ENCODE measurements at regions not wholly inside any gene's neighbourhood (a gene's known extent, or its start where the extent isn't known, plus 50 kb on each side); places are given as distances from the start of the nearest gene placed in this dataset.
A peak's percentile ranks its signal among the peaks of the same experiment; 100 is the strongest.

GRCh38 chr6:28657381-28657768, 131.7 kb downstream of the GPX5 start:
- peak in 1 of 4 donors; percentile 15 for DNase-seq
- intact Hi-C loops (cut with DNase I) = no loop called here
- peak overlapping the region in 1 of 2 donors; percentile 19 for H3K4me3 ChIP-seq
- TF ChIP-seq CTCF (IDR thresholded peaks at IDR 0.05) = no peak
- no peaks in the 10 kb centered on the region for H3K4me1 ChIP-seq
- H3K27ac ChIP-seq = no peak overlapping the region
- ATAC-seq = no peak
- H3K36me3 ChIP-seq = no peaks in the 10 kb centered on the region
- peaks cover 25 to 77% of the 10 kb centered on the region in 2 donors for H3K27me3 ChIP-seq
- H3K9me3 ChIP-seq = no peaks in the 10 kb centered on the region

GRCh38 chr6:28657769-28658465, 132.2 kb downstream of the GPX5 start:
- no peaks in the 10 kb centered on the region for H3K36me3 ChIP-seq
- H3K4me1 ChIP-seq = no peaks in the 10 kb centered on the region
- DNase-seq (peak in 2 of 4 donors; percentile 67 to 78), ATAC-seq (peak; percentile 79)
- no peaks in the 10 kb centered on the region for H3K9me3 ChIP-seq
- intact Hi-C loops (cut with DNase I) = no loop called here
- TF ChIP-seq CTCF (IDR thresholded peaks at IDR 0.05) = no peak
- H3K27ac ChIP-seq = no peak overlapping the region
- H3K27me3 ChIP-seq = peaks cover 25 to 78% of the 10 kb centered on the region in 2 donors
- peak overlapping the region; percentile 8 to 19 for H3K4me3 ChIP-seq

- H3K27ac ChIP-seq = no peak overlapping the region
- no peaks in the 10 kb centered on the region for H3K36me3 ChIP-seq
- peaks cover 25 to 78% of the 10 kb centered on the region in 2 donors for H3K27me3 ChIP-seq
- H3K4me3 ChIP-seq = peak overlapping the region; percentile 8 to 10
- intact Hi-C loops (cut with DNase I) = no loop called here
- TF ChIP-seq CTCF (IDR thresholded peaks at IDR 0.05) = no peak
- DNase-seq (peak in 2 of 4 donors; percentile 16 to 51), ATAC-seq (no peak)
- no peaks in the 10 kb centered on the region for H3K9me3 ChIP-seq
- H3K4me1 ChIP-seq = no peaks in the 10 kb centered on the region
Observed at GRCh38 chr6:28658475-28659249, 133.0 kb downstream of the GPX5 start.

- DNase-seq (no peak), ATAC-seq (no peak)
- H3K4me3 ChIP-seq = no peak overlapping the region
- H3K27me3 ChIP-seq = peaks cover 25 to 75% of the 10 kb centered on the region in 2 donors
- no peaks in the 10 kb centered on the region for H3K4me1 ChIP-seq
- H3K27ac ChIP-seq = no peak overlapping the region
- no peaks in the 10 kb centered on the region for H3K36me3 ChIP-seq
- intact Hi-C loops (cut with DNase I) = no loop called here
- TF ChIP-seq CTCF (IDR thresholded peaks at IDR 0.05) = no peak
- H3K9me3 ChIP-seq = no peaks in the 10 kb centered on the region
Observed at GRCh38 chr6:28659250-28659566, 133.5 kb downstream of the GPX5 start.

GRCh38 chr6:28661097-28661713, 135.5 kb downstream of the GPX5 start:
- no peak for TF ChIP-seq CTCF (IDR thresholded peaks at IDR 0.05)

More at GRCh38 chr6:28661097-28661713, 135.5 kb downstream of the GPX5 start:
- intact Hi-C loops (cut with DNase I) = no loop called here
- ATAC-seq (no peak), DNase-seq (no peak)
- Histone ChIP-seq H3K36me3 (no peaks in the 10 kb centered on the region), H3K27me3 (peaks cover 19 to 55% of the 10 kb centered on the region in 2 donors), H3K4me1 (no peaks in the 10 kb centered on the region), H3K9me3 (no peaks in the 10 kb centered on the region), H3K4me3 (no peak overlapping the region), H3K27ac (no peak overlapping the region)
